HG02642 (cell line): ENCODE measurements at regions not wholly inside any gene's neighbourhood (a gene's known extent, or its start where the extent isn't known, plus 50 kb on each side); places are given as distances from the start of the nearest gene placed in this dataset.
"Not testable (repeated sequence)": the region's sequence is repeated elsewhere in the genome, so short reads cannot be mapped to it uniquely, and the experiment has no call there.

Experiments used
- ATAC-seq: cut with Tn5 transposase; IDR thresholded peaks from one replicate; pipeline ENCODE4 v1.9.1; 2021; ENCODE audit warnings: mild to moderate bottlenecking; ENCODE audit not compliant: unreplicated experiment, poor library complexity

DNA sequence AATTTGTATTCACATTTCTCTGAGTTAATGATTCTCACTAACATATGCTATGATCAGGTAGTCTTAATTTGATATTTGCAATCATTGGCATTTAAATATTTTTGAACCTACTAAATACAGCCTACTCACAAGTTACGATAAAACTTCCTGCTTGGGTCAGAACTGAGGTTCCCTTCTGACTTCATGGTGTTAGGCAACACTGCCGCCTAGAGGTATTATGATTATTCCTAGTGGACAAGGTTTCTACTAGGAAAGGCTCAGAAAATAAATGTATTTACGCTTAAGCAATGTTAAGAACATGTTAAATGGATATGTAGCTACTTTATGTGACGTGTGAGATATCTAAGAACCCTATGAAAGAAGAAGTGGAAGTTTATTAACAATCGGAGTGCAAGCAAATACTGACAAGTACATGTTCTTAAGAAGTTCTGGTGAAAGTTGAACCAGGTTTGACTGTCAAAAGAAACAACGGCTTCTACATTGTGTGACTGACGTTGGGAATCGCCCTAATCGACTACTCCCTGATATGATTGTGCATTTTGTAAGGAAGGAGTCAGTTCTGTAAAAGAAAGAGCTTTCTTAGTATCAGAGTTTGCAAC is 1395.8 kb downstream of the SLITRK5 start:
- no peak for ATAC-seq

- ATAC-seq, result no peak
Observed at GRCh38 chr13:89072979-89073378, 1401.8 kb downstream of the SLITRK5 start.

DNA sequence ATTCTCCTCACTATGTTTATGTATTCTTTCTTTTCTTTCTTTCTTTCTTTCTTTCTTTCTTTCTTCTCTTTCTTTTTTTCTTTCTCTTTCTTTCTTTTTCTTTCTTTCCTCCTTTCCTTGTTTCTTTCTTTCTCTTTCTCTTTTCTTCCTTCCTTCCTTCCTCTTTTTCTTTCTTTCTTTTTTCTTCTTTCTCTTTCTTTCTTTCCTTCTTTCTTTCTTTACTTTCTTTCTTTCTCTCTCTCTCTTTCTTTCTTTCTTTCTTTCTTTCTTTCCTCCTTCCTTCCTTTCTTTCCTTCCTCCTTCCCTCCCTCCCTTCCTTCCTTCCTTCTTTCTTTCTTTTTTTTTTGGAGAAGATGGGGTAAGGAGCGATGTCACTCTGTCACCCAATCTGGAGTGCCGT is 1405.5 kb downstream of the SLITRK5 start:
- no peak for ATAC-seq

DNA sequence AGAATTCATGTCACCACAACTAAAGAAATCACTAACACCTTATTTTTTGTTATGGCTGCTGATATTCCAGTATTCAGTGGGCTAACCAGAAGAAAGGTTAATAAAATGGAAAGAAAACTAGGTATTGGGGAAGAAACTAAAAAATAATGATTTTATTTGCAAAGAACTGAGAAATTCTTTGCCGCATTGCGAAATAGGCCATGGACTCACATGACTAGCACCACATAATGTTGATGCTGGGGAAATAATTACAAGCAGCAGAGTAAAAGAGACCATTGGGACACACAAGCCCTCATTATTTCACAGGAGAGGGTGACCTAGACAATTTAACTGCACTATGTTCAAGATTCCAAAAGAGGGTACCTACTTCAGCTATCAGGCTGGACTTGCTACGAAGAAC is 1411.5 kb downstream of the SLITRK5 start:
- no peak for ATAC-seq

GRCh38 chr13:89088107-89088506 is 1416.9 kb downstream of the SLITRK5 start:
- not testable (repeated sequence) for ATAC-seq

DNA sequence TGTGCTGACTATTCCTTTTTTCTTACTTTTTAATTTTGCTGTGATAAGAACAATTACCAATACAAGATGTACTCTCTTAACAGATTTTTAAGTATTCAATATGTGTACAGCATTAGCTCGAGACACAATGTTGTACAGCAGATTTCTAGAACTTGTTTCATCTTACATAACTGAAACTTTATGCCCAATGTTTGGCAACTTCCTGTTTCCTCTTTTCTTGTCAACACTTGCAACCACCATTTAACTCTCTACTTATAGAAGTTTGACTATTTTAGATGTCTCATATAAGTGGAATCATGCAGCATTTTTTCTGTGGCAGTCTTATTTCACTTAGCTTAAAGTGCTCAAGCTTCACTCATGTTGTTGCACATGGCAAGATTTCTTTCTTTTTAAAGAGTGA is 1426.8 kb downstream of the SLITRK5 start:
- ATAC-seq, result no peak

GRCh38 chr13:89113744-89114143 is 1442.6 kb downstream of the SLITRK5 start:
- no peak for ATAC-seq

DNA sequence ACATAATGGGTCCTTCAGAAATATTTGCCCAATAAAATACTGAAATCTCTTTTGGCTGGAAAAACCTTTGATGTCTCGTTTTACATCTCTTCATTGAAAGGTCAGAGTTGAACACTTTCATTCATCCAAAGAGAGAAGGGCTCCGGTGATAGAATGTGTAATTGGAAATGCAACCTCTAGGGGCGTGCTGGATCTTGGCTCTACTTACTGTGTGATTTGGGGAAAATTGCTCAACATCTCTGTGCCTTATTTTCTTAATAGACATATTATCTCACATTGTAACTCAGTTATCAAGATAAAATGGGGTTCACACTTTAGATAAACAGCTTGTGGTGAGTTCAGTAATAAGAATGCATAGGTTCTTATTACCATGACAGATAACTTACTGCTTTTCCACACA is 1444.1 kb downstream of the SLITRK5 start:
- ATAC-seq, result no peak

- ATAC-seq, result no peak
Observed at GRCh38 chr13:89136678-89137077, 1465.5 kb downstream of the SLITRK5 start.

DNA sequence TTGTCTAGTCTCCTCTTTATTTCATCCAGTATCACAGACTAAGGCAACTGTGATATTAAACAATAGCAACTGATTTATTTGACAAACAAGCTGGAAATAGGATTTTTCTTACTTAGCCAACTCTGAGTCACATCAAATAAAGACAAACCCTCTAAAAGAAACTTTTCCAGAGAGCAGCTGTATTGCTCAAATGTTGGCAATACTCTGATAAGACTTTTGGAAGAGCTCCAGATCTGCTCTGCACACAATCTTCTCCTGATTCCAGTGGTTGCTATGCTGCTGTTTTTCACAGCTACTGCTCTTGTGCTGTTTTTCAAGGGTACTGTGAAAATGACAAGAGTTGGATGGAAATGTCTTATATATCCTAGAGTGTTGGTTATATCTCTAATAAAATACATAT is 1479.2 kb downstream of the SLITRK5 start:
- no peak for ATAC-seq

- no peak for ATAC-seq
Observed at GRCh38 chr13:89153941-89154340, 1482.8 kb downstream of the SLITRK5 start.

DNA sequence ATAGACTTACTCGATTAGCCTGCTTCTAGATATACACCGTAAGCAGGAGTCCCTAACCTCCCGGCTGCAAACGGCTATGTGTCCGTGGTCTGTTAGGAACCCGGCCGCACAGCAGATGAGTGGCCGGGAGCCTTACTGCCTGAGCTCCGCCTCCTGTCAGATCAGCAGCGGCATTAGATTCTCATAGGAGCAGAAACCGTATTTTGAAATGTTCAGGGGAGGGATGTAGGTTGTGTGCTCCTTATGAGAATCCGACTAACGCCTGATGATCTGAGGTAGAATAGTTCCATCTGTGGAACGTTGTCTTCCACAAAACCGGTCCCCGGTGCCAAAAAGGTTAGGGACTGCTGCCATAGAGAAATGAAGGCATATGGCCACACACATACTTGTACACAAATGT is 1491.9 kb downstream of the SLITRK5 start:
- no peak for ATAC-seq

DNA sequence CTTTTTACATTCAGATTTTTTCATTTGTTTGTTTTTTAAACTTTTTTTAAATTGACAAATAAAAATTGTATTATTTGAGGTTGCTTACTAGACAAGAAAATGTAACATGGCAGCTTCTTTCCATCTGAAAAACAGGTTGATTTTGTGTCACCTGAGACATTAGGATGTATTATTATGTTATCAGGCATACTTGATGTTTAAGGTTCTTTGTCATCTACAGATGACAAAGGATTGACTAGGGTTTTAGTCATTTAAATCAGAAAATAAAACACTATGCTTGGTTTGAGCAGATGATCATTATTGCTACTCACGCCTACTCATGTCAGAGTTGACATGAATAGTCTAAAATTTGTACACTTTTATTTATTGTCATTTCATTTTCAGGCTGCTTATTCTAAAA is 1494.5 kb downstream of the SLITRK5 start:
- ATAC-seq, result no peak

GRCh38 chr13:89169951-89170350 is 1498.8 kb downstream of the SLITRK5 start:
- ATAC-seq, result no peak

DNA sequence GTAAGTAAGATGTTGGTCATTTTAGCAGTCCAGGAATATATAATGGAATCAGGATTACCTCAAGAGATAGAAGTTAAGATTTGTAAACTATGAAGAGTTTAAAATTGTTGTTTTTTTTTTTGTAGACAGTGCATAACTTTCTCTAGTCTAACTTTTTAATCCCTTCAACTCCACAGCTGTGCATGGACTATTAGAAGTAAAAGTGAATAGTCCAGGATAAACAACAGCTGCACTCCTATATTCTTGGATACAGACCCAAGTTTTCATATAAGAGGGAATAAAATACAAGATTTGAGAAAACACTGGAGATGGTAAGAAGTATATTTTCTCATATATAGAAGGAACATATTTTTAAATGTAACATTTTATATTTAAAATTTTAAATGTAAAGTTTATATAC is 1509.9 kb downstream of the SLITRK5 start:
- ATAC-seq, result no peak

DNA sequence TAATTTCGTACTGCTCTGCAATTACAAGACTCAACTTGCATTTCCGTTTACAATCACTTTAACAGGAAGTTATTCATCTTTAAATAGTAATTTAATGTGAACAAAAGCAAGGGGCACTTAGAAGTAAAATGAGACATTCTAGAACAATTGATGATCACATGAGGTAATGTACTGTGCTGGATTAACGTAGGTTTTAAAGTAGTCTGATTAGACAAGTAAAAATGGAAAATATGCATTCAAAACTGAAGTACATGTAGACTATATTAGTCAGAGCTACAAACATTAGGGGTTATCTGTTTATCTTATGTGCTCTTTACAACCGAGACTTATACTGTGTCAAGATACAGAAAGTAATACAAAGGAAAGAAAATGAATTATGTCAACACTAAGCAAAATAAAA is 1528.0 kb downstream of the SLITRK5 start:
- ATAC-seq, result no peak

GRCh38 chr13:89204435-89204834 is 1533.3 kb downstream of the SLITRK5 start:
- ATAC-seq, result no peak

- ATAC-seq, result no peak
Observed at GRCh38 chr13:89205856-89206520, 1534.8 kb downstream of the SLITRK5 start.

- no peak for ATAC-seq
Observed at GRCh38 chr13:89212186-89212585, 1541.0 kb downstream of the SLITRK5 start.

- ATAC-seq, result no peak
Observed at GRCh38 chr13:89214185-89214584, 1543.0 kb downstream of the SLITRK5 start.

DNA sequence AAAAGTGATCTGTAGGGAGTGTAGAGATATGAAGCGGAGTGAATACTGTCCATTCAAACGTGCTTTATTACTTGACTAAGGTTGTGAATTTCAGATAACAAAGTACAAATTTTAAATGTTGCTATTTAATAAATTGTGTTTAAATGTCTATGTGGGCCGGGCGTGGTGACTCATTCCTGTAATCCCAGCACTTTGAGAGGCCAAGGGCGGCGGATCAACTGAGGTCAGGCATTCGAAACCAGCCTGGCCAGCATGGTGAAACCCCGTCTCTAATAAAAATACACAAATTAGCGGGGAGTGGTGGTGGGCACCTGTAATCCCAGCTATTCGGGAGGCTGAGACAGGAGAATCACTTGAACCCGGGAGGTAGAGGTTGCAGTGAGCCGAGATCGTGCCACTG is 1544.1 kb downstream of the SLITRK5 start:
- ATAC-seq, result not testable (repeated sequence)

DNA sequence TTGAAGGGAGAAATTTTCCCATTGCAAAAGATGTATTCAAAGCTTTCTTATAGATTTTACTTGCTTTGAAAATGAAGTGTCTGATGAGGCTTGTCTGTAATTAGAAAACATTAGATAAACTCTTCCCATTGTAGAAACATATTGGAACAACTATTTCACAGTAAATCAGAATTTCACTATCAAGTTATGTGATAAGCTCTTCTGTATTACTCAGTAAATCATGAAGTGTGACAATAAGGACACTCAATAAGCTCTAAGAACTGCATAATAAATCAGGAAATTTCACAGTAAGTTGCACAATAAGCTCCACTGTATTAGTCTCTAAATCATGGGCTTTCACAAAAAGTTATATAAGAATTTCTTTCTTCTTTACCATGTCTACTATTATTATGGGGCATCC is 1546.6 kb downstream of the SLITRK5 start:
- ATAC-seq, result no peak
